ENCODE measurements at regions not wholly inside any gene's neighbourhood (a gene's known extent, or its start where the extent isn't known, plus 50 kb on each side); places are given as distances from the start of the nearest gene placed in this dataset.

- no peak for DNase-seq
Observed at GRCh38 chr2:150644298-150645067, 157.0 kb upstream of the RND3 start.

- DNase-seq: no peak
Observed at GRCh38 chr2:150643114-150643725, 155.8 kb upstream of the RND3 start.

- no peak for DNase-seq
Observed at GRCh38 chr2:150640039-150640438, 152.6 kb upstream of the RND3 start.

GRCh38 chr2:150639383-150639782, 151.9 kb upstream of the RND3 start:
- no peak for DNase-seq

- no peak for DNase-seq
Observed at GRCh38 chr2:150631236-150631821, 143.9 kb upstream of the RND3 start.

- no peak for DNase-seq
Observed at GRCh38 chr2:150630587-150631235, 143.2 kb upstream of the RND3 start.

GRCh38 chr2:150627526-150627925, 140.1 kb upstream of the RND3 start:
- DNase-seq: no peak

- DNase-seq: no peak
Observed at GRCh38 chr2:150626934-150627411, 139.5 kb upstream of the RND3 start.

- no peak for DNase-seq
Observed at GRCh38 chr2:150625741-150626140, 138.3 kb upstream of the RND3 start.

- DNase-seq: no peak
Observed at GRCh38 chr2:150625303-150625702, 137.8 kb upstream of the RND3 start.

- DNase-seq: no peak
Observed at GRCh38 chr2:150624001-150624401, 136.5 kb upstream of the RND3 start.

- DNase-seq: no peak
Observed at GRCh38 chr2:150621526-150622213, 134.2 kb upstream of the RND3 start.

GRCh38 chr2:150620855-150621254, 133.4 kb upstream of the RND3 start:
- DNase-seq: no peak

GRCh38 chr2:150620416-150620815, 132.9 kb upstream of the RND3 start:
- DNase-seq: no peak

GRCh38 chr2:150619607-150620330, 132.3 kb upstream of the RND3 start:
- DNase-seq: no peak

- DNase-seq: no peak
Observed at GRCh38 chr2:150618245-150618895, 130.9 kb upstream of the RND3 start.

- DNase-seq: no peak
Observed at GRCh38 chr2:150617351-150617978, 130.0 kb upstream of the RND3 start.

GRCh38 chr2:150612957-150613710, 125.7 kb upstream of the RND3 start:
- no peak for DNase-seq

- DNase-seq: no peak
Observed at GRCh38 chr2:150610670-150611279, 123.3 kb upstream of the RND3 start.

Data from SIG-M5 (cell line).